ENCODE measurements at regions not wholly inside any gene's neighbourhood (a gene's known extent, or its start where the extent isn't known, plus 50 kb on each side); places are given as distances from the start of the nearest gene placed in this dataset.

DNA sequence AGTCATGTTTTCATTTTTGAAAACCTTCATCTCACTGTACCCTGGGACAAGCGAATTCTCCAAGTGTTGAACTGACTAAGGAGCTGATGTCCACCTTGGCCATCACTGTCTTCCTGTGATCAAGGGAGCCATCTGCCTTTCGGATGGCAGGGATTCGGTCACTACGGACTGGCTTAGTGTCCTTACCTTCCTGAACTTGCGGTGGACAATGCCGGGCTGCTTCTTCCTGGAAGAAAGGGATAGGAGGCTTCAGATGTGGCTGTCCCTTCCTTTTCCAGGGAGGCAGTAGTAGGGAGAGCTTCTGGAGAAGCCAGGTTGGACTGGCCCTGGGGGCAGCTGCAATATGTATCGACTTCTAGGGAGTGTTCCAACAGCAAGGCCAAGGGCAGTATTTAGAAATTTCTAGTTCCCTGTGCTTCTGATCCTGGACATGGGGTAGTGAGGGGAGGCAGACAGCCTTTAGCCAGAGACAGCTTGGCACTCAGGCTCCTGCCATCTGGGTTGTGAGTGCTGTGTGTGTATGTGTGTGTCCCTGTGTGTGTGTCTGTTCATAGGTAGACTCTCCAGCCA, 114.6 kb downstream of the IER5 start:
- no peaks in the 10 kb centered on the region for H3K36me3 ChIP-seq
- peaks cover 0 to 11% (median 0%) of the 10 kb centered on the region in 4 donors for H3K9me3 ChIP-seq
- H3K27me3 ChIP-seq, result no peaks in the 10 kb centered on the region
- DNase-seq (ENCODE audit: low spot score in 2 of 2), result no peak
- H3K27ac ChIP-seq, result no peak overlapping the region
- H3K4me3 ChIP-seq, result no peak overlapping the region
- TF ChIP-seq EP300 (IDR thresholded peaks at IDR 0.05) (no peak), POLR2A (IDR thresholded peaks at IDR 0.05) (no peak)
- TF ChIP-seq, protein P1, sequence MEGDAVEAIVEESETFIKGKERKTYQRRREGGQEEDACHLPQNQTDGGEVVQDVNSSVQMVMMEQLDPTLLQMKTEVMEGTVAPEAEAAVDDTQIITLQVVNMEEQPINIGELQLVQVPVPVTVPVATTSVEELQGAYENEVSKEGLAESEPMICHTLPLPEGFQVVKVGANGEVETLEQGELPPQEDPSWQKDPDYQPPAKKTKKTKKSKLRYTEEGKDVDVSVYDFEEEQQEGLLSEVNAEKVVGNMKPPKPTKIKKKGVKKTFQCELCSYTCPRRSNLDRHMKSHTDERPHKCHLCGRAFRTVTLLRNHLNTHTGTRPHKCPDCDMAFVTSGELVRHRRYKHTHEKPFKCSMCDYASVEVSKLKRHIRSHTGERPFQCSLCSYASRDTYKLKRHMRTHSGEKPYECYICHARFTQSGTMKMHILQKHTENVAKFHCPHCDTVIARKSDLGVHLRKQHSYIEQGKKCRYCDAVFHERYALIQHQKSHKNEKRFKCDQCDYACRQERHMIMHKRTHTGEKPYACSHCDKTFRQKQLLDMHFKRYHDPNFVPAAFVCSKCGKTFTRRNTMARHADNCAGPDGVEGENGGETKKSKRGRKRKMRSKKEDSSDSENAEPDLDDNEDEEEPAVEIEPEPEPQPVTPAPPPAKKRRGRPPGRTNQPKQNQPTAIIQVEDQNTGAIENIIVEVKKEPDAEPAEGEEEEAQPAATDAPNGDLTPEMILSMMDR (IDR thresholded peaks at IDR 0.05), result no peak
- 85 to 89% methylated on average over 7 of the region's 7 CpGs for WGBS, 2 donors
- H3K4me1 ChIP-seq, result no peaks in the 10 kb centered on the region

DNA sequence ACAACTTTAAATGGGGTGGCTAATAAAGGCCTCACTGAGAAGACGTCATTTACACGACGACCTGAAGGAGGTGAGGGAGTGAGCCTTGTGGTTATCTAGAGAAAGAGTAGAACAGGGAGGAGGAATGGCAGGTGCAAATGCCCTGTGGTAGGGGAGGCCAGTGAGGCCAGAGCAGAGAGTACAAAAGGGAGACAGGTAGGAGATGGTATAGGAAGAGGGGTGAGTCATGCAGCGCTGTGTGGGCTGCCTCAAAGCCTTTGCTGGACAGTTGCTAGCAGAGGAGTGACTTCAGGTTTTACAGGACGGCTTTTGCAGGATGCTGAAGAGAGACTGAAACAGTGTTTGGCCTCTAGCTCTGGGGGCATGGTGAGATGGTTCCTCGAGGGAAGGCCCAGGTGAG, 116.0 kb downstream of the IER5 start:
- DNase-seq (ENCODE audit: low spot score in 2 of 2), result no peak
- Histone ChIP-seq H3K9me3 (peaks cover 0 to 11% (median 0%) of the 10 kb centered on the region in 4 donors), H3K36me3 (no peaks in the 10 kb centered on the region), H3K4me1 (no peaks in the 10 kb centered on the region), H3K27me3 (no peaks in the 10 kb centered on the region), H3K4me3 (no peak overlapping the region), H3K27ac (no peak overlapping the region)
- TF ChIP-seq, protein P1 (IDR thresholded peaks at IDR 0.05), result no peak
- TF ChIP-seq POLR2A (IDR thresholded peaks at IDR 0.05), result no peak
- no peak for TF ChIP-seq EP300 (IDR thresholded peaks at IDR 0.05)
- WGBS, 2 donors, result 72 to 77% methylated on average over 6 of the region's 6 CpGs

DNA sequence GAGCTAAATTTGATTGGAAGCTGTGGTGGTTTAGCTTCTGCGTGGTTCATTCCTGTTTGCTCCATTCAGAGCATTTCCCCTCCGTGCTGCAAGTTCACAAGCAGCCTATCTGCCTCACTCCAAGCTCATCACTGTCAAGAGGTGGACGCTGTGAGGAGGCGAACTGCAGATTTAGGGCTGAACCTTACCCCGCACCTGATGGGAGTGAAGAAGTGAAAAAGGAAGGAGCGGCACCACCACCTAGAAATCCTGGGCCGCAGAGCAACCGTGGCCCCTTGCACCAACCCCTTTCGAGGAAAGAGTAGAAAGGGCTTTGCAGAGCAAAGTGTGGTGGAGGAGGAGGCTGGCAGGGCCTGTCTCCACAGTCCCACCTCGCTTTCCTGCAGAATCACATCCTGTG, 117.4 kb downstream of the IER5 start:
- no peak overlapping the region for H3K4me3 ChIP-seq
- H3K36me3 ChIP-seq, result no peaks in the 10 kb centered on the region
- no peaks in the 10 kb centered on the region for H3K9me3 ChIP-seq
- no peak overlapping the region for H3K27ac ChIP-seq
- WGBS, 2 donors, result 70 to 75% methylated on average over 10 of the region's 10 CpGs
- H3K4me1 ChIP-seq, result no peaks in the 10 kb centered on the region
- no peak for DNase-seq (ENCODE audit: low spot score in 2 of 2)
- no peaks in the 10 kb centered on the region for H3K27me3 ChIP-seq
- TF ChIP-seq, protein P1 (IDR thresholded peaks at IDR 0.05), result no peak
- no peak for TF ChIP-seq EP300 (IDR thresholded peaks at IDR 0.05)
- TF ChIP-seq POLR2A (IDR thresholded peaks at IDR 0.05), result no peak

DNA sequence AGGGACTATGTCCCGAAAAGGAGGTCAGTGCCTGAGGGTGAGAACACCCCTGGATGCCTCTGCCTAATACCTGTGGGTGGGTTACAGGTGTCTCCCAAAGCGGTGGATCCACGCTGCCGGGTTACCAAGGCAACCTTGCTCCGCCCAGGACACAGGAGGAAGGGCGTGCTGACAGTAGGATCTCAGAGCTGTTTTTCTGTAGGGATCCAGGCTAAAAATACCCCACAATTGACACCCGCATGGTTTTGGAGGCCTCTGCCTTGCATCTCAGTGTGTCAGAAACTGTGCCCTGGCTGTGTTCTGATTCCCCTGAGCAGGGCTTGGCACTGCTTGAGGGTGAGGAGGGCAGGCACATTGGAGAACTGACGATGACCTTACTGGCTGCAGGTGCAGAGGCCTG, 118.0 kb downstream of the IER5 start:
- Histone ChIP-seq H3K4me3 (no peak overlapping the region), H3K27ac (no peak overlapping the region), H3K4me1 (no peaks in the 10 kb centered on the region), H3K9me3 (no peaks in the 10 kb centered on the region), H3K36me3 (no peaks in the 10 kb centered on the region), H3K27me3 (no peaks in the 10 kb centered on the region)
- DNase-seq (ENCODE audit: low spot score in 2 of 2), result no peak
- 57 to 61% methylated on average over 8 of the region's 8 CpGs for WGBS, 2 donors
- TF ChIP-seq EP300 (IDR thresholded peaks at IDR 0.05) (no peak), POLR2A (IDR thresholded peaks at IDR 0.05) (no peak)
- TF ChIP-seq, protein P1 (IDR thresholded peaks at IDR 0.05), result no peak

DNA sequence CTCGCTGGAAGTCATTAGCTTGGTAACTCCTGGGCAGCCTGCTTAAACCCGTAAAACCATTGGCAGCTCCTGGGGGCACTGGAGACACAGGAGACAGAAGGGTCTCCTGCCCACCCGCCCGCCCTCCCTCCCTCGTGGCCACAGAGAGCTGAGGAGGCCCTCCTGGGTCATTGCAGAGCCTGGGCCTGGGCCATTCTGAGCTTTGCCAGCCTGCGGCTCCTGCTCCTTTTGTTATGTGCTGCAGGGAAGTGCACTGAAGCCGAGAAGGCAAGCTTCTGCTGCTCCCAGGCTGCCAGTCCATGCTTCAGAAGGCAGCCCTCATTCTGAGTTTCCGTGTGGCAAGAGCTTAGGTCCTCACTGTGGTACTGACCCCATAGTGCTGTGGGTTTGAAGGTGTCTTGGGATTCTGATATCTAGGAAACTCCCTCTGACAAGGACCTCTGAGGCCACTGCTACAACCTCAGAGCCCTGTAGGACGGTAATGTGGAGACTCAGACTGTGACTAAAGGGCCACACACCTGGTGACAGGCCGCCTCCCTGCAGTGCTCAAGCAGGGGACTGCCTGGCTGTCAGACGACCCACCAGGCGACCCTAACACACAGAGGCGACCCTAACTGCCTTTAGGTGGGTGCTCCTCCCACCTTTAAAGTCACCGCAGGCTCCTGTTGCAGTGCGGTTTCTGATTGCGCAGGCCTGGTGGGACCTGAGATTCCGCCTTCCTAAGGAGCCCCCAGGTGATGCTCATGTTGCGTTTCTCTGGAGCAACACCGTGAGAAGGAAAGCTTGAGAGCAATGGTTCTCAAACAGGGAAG, 118.7 kb downstream of the IER5 start:
- no peak overlapping the region for H3K4me3 ChIP-seq
- no peak overlapping the region for H3K27ac ChIP-seq
- WGBS, 2 donors, result 77% methylated on average over 14 to 17 of the region's 19 CpGs
- no peaks in the 10 kb centered on the region for H3K4me1 ChIP-seq
- no peak for DNase-seq (ENCODE audit: low spot score in 2 of 2)
- no peak for TF ChIP-seq POLR2A (IDR thresholded peaks at IDR 0.05)
- TF ChIP-seq, protein P1 (IDR thresholded peaks at IDR 0.05), result no peak
- no peak for TF ChIP-seq EP300 (IDR thresholded peaks at IDR 0.05)
- no peaks in the 10 kb centered on the region for H3K9me3 ChIP-seq
- H3K27me3 ChIP-seq, result no peaks in the 10 kb centered on the region
- H3K36me3 ChIP-seq, result no peaks in the 10 kb centered on the region

Measured in tibial nerve (tissue), 4 donors.